ENCODE measurements at regions not wholly inside any gene's neighbourhood (a gene's known extent, or its start where the extent isn't known, plus 50 kb on each side); places are given as distances from the start of the nearest gene placed in this dataset.

DNA sequence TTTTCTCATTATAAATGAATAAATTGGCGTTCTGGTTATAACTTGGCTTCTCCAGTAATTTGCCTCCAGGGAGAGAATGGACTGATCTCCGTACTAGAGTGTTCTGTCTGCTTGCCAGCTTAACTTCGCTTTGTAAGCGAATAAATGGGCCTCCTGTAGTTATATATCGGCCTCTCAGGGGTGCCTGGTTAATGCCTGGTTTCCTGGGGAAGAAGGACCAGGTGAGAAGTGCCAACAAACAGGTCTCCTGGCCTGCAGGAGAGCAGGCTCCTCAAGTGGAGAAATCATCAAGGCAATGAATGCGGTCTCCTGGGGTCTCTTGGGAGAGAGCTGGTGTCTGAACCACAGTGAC is 107.4 kb upstream of the SERBP1 start:
- Histone ChIP-seq H3K36me3 (ENCODE audit: control insufficient read depth in 2 of 2, insufficient read depth in 2 of 2, low read length in 1 of 2) (no peaks in the 10 kb centered on the region), H3K79me2 (ENCODE audit: control insufficient read depth, insufficient read depth, low read length) (no peaks in the 10 kb centered on the region), H2AFZ (ENCODE audit: control insufficient read depth, low read depth, low read length) (no peak overlapping the region), H3K27me3 (replicated peaks in 1 of 2; ENCODE audit: control insufficient read depth in 2 of 2, insufficient read depth in 2 of 2, low read length in 1 of 2) (0 out of 4 replicates have a peak, but pooled peaks cover 0 to 1% of the 10 kb centered on the region in 2 experiments), H3K4me2 (ENCODE audit: control insufficient read depth, insufficient read depth) (no peak overlapping the region), H3K9me3 (replicated peaks; ENCODE audit: control insufficient read depth, insufficient read depth, low read length) (no peaks in the 10 kb centered on the region), H4K20me1 (ENCODE audit: control insufficient read depth, insufficient read depth) (no peaks in the 10 kb centered on the region), H3K9ac (ENCODE audit: control insufficient read depth, insufficient read depth, low read length) (no peak overlapping the region), H3K27ac (ENCODE audit: control insufficient read depth, insufficient read depth) (no peak overlapping the region), H3K4me1 (ENCODE audit: control insufficient read depth, insufficient read depth, low read length) (no peaks in the 10 kb centered on the region), H3K4me3 (no peak overlapping the region)
- ATAC-seq = no peak
- ChIA-PET POLR2A (interaction anchor here (0.9 to 1.6 kb wide), 4 partner anchors 132 to 313 kb away, joined by 3 to 6 read pairs (median 3); partner anchors contain the start of gene GADD45A), RAD21 (ENCODE audit: unreplicated experiment) (interaction anchor here (1.2 to 10.1 kb wide), 7 partner anchors 14 to 312 kb away, joined by 3 to 119 read pairs (median 9); no protein-coding TSS in a partner anchor), CTCF (interaction anchor here (1.0 to 10.3 kb wide), 6 partner anchors 20 to 316 kb away, joined by 3 to 213 read pairs (median 42); no protein-coding TSS in a partner anchor), SMC1A (ENCODE audit: uncharacterized antibody, unreplicated experiment) (interaction anchor here (0.7 to 8.6 kb wide), 6 partner anchors 9 to 229 kb away, joined by 3 to 138 read pairs (median 4); no protein-coding TSS in a partner anchor)
- no peak for DNase-seq (ENCODE audit: low read depth, low spot score)
- in situ Hi-C loops (cut with MboI) (no loop called here), intact Hi-C loops (cut with micrococcal nuclease; ENCODE audit: unreplicated experiment) (loop anchor here (5.0 to 10.0 kb wide), 2 partner anchors 150 to 317 kb away; partner anchors contain the start of gene GADD45A)
- TF ChIP-seq, protein P1, sequence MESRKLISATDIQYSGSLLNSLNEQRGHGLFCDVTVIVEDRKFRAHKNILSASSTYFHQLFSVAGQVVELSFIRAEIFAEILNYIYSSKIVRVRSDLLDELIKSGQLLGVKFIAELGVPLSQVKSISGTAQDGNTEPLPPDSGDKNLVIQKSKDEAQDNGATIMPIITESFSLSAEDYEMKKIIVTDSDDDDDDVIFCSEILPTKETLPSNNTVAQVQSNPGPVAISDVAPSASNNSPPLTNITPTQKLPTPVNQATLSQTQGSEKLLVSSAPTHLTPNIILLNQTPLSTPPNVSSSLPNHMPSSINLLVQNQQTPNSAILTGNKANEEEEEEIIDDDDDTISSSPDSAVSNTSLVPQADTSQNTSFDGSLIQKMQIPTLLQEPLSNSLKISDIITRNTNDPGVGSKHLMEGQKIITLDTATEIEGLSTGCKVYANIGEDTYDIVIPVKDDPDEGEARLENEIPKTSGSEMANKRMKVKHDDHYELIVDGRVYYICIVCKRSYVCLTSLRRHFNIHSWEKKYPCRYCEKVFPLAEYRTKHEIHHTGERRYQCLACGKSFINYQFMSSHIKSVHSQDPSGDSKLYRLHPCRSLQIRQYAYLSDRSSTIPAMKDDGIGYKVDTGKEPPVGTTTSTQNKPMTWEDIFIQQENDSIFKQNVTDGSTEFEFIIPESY (IDR thresholded peaks at IDR 0.05) = no peak
- TF ChIP-seq POLR2A (IDR thresholded peaks at IDR 0.05; ENCODE audit: low read depth, low read length) (no peak), MTA2 (IDR thresholded peaks at IDR 0.05; ENCODE audit: low read depth) (no peak), CEBPB (IDR thresholded peaks at IDR 0.05; ENCODE audit: borderline replicate concordance in 1 of 2, low read depth in 2 of 2, low read length in 2 of 2) (no peak), SPI1 (IDR thresholded peaks at IDR 0.05; ENCODE audit: borderline replicate concordance, insufficient read depth, low read depth, low read length) (no peak), POLR2AphosphoS2 (IDR thresholded peaks at IDR 0.05; ENCODE audit: low read depth, low read length) (no peak)
- no peak for FAIRE-seq
- BruUV-seq (replicated peaks) = no TSS peak
- 10% methylated on average over 6 of the region's 6 CpGs for WGBS (ENCODE audit: insufficient coverage, insufficient replicate concordance, low lambda C conversion rate, missing lambda C conversion rate)

All from GM12878 (cell line).